HG03575 (cell line): ENCODE measurements at regions not wholly inside any gene's neighbourhood (a gene's known extent, or its start where the extent isn't known, plus 50 kb on each side); places are given as distances from the start of the nearest gene placed in this dataset.
"Not testable (repeated sequence)": the region's sequence is repeated elsewhere in the genome, so short reads cannot be mapped to it uniquely, and the experiment has no call there.

Experiments used
- ATAC-seq: cut with Tn5 transposase; IDR thresholded peaks from one replicate; pipeline ENCODE4 v1.9.1; 2021; ENCODE audit not compliant: unreplicated experiment, insufficient number of reproducible peaks, low FRiP score; ENCODE audit errors: extremely low read depth

- ATAC-seq = no peak
Measured at GRCh38 chr4:130008461-130008860, 912.5 kb downstream of the C4orf33 start.

- not testable (repeated sequence) for ATAC-seq
Measured at GRCh38 chr4:130012806-130013205, 916.9 kb downstream of the C4orf33 start.

- ATAC-seq = no peak
Measured at GRCh38 chr4:130021706-130022105, 925.8 kb downstream of the C4orf33 start.

GRCh38 chr4:130023088-130023487 is 927.1 kb downstream of the C4orf33 start:
- no peak for ATAC-seq

- no peak for ATAC-seq
Measured at GRCh38 chr4:130025701-130026100, 929.7 kb downstream of the C4orf33 start.

- no peak for ATAC-seq
Measured at GRCh38 chr4:130026185-130026584, 930.2 kb downstream of the C4orf33 start.

GRCh38 chr4:130027973-130028372 is 932.0 kb downstream of the C4orf33 start:
- ATAC-seq = no peak

- peak; percentile 76 for ATAC-seq
Measured at GRCh38 chr4:130028552-130028951, 932.6 kb downstream of the C4orf33 start.

- no peak for ATAC-seq
Measured at GRCh38 chr4:130029442-130029841, 933.5 kb downstream of the C4orf33 start.

- no peak for ATAC-seq
Measured at GRCh38 chr4:130031858-130032257, 935.9 kb downstream of the C4orf33 start.

- not testable (repeated sequence) for ATAC-seq
Measured at GRCh38 chr4:130033657-130034056, 937.7 kb downstream of the C4orf33 start.

GRCh38 chr4:130034876-130035275 is 938.9 kb downstream of the C4orf33 start:
- ATAC-seq = no peak

- no peak for ATAC-seq
Measured at GRCh38 chr4:130035391-130035790, 939.4 kb downstream of the C4orf33 start.

- ATAC-seq = not testable (repeated sequence)
Measured at GRCh38 chr4:130037866-130038265, 941.9 kb downstream of the C4orf33 start.

GRCh38 chr4:130038540-130038939 is 942.6 kb downstream of the C4orf33 start:
- not testable (repeated sequence) for ATAC-seq

GRCh38 chr4:130043732-130044160 is 947.8 kb downstream of the C4orf33 start:
- peak; percentile 62 for ATAC-seq

- ATAC-seq = no peak
Measured at GRCh38 chr4:130044788-130045531, 949.0 kb downstream of the C4orf33 start.

GRCh38 chr4:130053723-130054122 is 957.8 kb downstream of the C4orf33 start:
- no peak for ATAC-seq

- ATAC-seq = no peak
Measured at GRCh38 chr4:130054908-130055307, 959.0 kb downstream of the C4orf33 start.

- no peak for ATAC-seq
Measured at GRCh38 chr4:130056286-130056685, 960.3 kb downstream of the C4orf33 start.

GRCh38 chr4:130064471-130064870 is 968.5 kb downstream of the C4orf33 start:
- no peak for ATAC-seq
